ENCODE measurements at regions not wholly inside any gene's neighbourhood (a gene's known extent, or its start where the extent isn't known, plus 50 kb on each side); places are given as distances from the start of the nearest gene placed in this dataset.

DNA sequence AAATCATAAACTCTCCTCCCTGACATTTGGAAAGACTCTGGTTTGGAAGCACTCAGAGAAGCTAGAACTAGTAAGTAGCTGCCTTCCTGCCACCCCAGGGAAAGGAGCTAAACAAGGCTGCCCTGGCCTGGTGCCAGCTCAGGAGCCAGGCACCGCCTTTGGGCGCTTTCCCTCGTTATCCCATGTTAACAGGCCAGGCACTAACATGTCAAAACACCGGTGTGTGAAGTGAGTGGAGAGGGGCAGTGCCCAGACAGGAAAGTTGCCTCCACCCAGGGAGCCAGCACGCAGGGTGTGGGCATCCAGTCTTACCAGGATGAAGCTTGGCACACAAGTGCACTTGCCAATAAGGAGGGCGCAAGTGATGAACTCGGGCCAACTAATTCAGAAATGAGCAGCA, 346.8 kb downstream of the RRAGC start (continued):
- TF ChIP-seq ZFP3 (CRISPR knock-in tag; IDR thresholded peaks at IDR 0.05), result no peak
- no peak for TF ChIP-seq ESRRG (CRISPR knock-in tag; IDR thresholded peaks at IDR 0.05)
- TF ChIP-seq PPARA (CRISPR knock-in tag; IDR thresholded peaks at IDR 0.05; ENCODE audit: borderline replicate concordance), result no peak
- TF ChIP-seq BACH2 (CRISPR knock-in tag; IDR thresholded peaks at IDR 0.05; ENCODE audit: borderline replicate concordance), result no peak

DNA sequence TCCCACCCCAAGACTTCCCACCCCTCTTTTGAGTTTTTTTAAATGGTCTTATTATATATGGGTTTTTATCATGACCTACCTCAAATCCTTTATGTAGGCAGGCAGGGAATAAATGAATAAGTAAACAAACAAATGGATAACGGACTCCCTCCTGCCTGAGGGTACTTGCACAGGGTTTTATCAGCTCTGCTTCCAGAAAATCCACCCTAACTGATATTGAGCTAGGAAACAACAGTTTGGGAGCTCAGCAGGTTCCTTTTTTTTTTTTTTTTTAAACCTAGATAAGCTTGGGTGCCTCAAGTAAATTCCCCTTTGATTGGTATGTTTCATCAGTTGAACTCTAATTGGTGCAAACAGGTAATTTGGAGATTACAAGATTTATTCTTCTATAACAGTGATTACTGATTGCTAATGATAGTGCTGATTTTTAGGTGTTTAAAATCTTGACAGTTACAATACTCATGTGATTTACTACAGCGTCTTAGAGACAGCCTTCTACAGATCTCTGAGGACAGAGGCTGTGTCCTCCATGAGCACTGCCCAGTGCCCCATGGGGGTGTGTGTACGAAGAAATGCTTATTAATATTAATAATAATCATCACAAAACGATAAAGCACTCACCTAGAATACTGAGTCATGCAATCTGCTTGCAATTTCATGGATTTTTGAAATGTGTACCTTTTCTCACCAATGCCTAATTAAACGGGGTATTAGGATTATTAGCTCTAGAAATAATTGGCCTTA, 347.4 kb downstream of the RRAGC start:
- no peak for TF ChIP-seq ZNF70 (CRISPR knock-in tag; IDR thresholded peaks at IDR 0.05)
- no peak for TF ChIP-seq ARNTL (CRISPR knock-in tag; IDR thresholded peaks at IDR 0.05; ENCODE audit: borderline replicate concordance, low read depth)
- no peak for TF ChIP-seq TOX (CRISPR knock-in tag; IDR thresholded peaks at IDR 0.05; ENCODE audit: borderline replicate concordance)
- TF ChIP-seq, protein P1, sequence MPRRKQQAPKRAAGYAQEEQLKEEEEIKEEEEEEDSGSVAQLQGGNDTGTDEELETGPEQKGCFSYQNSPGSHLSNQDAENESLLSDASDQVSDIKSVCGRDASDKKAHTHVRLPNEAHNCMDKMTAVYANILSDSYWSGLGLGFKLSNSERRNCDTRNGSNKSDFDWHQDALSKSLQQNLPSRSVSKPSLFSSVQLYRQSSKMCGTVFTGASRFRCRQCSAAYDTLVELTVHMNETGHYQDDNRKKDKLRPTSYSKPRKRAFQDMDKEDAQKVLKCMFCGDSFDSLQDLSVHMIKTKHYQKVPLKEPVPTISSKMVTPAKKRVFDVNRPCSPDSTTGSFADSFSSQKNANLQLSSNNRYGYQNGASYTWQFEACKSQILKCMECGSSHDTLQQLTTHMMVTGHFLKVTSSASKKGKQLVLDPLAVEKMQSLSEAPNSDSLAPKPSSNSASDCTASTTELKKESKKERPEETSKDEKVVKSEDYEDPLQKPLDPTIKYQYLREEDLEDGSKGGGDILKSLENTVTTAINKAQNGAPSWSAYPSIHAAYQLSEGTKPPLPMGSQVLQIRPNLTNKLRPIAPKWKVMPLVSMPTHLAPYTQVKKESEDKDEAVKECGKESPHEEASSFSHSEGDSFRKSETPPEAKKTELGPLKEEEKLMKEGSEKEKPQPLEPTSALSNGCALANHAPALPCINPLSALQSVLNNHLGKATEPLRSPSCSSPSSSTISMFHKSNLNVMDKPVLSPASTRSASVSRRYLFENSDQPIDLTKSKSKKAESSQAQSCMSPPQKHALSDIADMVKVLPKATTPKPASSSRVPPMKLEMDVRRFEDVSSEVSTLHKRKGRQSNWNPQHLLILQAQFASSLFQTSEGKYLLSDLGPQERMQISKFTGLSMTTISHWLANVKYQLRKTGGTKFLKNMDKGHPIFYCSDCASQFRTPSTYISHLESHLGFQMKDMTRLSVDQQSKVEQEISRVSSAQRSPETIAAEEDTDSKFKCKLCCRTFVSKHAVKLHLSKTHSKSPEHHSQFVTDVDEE (CRISPR knock-in tag; IDR thresholded peaks at IDR 0.05), result no peak
- no peak for TF ChIP-seq OSR1 (CRISPR knock-in tag; IDR thresholded peaks at IDR 0.05)
- no peak for TF ChIP-seq ZNF8 (CRISPR knock-in tag; IDR thresholded peaks at IDR 0.05)
- TF ChIP-seq, protein P2, sequence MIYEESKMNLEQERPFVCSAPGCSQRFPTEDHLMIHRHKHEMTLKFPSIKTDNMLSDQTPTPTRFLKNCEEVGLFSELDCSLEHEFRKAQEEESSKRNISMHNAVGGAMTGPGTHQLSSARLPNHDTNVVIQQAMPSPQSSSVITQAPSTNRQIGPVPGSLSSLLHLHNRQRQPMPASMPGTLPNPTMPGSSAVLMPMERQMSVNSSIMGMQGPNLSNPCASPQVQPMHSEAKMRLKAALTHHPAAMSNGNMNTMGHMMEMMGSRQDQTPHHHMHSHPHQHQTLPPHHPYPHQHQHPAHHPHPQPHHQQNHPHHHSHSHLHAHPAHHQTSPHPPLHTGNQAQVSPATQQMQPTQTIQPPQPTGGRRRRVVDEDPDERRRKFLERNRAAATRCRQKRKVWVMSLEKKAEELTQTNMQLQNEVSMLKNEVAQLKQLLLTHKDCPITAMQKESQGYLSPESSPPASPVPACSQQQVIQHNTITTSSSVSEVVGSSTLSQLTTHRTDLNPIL (CRISPR knock-in tag; IDR thresholded peaks at IDR 0.05; ENCODE audit: low read depth), result no peak
- TF ChIP-seq ZNF565 (CRISPR knock-in tag; conservative IDR thresholded peaks at IDR 0.05; ENCODE audit: low read depth), result no peak
- TF ChIP-seq, protein P3, sequence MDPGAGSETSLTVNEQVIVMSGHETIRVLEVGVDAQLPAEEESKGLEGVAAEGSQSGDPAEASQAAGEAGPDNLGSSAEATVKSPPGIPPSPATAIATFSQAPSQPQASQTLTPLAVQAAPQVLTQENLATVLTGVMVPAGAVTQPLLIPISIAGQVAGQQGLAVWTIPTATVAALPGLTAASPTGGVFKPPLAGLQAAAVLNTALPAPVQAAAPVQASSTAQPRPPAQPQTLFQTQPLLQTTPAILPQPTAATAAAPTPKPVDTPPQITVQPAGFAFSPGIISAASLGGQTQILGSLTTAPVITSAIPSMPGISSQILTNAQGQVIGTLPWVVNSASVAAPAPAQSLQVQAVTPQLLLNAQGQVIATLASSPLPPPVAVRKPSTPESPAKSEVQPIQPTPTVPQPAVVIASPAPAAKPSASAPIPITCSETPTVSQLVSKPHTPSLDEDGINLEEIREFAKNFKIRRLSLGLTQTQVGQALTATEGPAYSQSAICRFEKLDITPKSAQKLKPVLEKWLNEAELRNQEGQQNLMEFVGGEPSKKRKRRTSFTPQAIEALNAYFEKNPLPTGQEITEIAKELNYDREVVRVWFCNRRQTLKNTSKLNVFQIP (CRISPR knock-in tag; IDR thresholded peaks at IDR 0.05; ENCODE audit: borderline replicate concordance, low read depth), result no peak
- TF ChIP-seq ZC3H10 (CRISPR knock-in tag; IDR thresholded peaks at IDR 0.05), result no peak
- no peak for TF ChIP-seq PPARA (CRISPR knock-in tag; IDR thresholded peaks at IDR 0.05; ENCODE audit: borderline replicate concordance)
- TF ChIP-seq, protein P4, sequence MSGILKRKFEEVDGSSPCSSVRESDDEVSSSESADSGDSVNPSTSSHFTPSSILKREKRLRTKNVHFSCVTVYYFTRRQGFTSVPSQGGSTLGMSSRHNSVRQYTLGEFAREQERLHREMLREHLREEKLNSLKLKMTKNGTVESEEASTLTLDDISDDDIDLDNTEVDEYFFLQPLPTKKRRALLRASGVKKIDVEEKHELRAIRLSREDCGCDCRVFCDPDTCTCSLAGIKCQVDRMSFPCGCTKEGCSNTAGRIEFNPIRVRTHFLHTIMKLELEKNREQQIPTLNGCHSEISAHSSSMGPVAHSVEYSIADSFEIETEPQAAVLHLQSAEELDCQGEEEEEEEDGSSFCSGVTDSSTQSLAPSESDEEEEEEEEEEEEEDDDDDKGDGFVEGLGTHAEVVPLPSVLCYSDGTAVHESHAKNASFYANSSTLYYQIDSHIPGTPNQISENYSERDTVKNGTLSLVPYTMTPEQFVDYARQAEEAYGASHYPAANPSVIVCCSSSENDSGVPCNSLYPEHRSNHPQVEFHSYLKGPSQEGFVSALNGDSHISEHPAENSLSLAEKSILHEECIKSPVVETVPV (CRISPR knock-in tag; IDR thresholded peaks at IDR 0.05), result no peak
- TF ChIP-seq BACH2 (CRISPR knock-in tag; IDR thresholded peaks at IDR 0.05; ENCODE audit: borderline replicate concordance), result no peak
- no peak for TF ChIP-seq CSDC2 (CRISPR knock-in tag; IDR thresholded peaks at IDR 0.05)
- no peak for TF ChIP-seq GLIS3 (CRISPR knock-in tag; IDR thresholded peaks at IDR 0.05)
- no peak for TF ChIP-seq TCF4 (CRISPR knock-in tag; IDR thresholded peaks at IDR 0.05; ENCODE audit: borderline replicate concordance)
- no peak for TF ChIP-seq SNAI2 (CRISPR knock-in tag; IDR thresholded peaks at IDR 0.05)
- TF ChIP-seq, protein P5, sequence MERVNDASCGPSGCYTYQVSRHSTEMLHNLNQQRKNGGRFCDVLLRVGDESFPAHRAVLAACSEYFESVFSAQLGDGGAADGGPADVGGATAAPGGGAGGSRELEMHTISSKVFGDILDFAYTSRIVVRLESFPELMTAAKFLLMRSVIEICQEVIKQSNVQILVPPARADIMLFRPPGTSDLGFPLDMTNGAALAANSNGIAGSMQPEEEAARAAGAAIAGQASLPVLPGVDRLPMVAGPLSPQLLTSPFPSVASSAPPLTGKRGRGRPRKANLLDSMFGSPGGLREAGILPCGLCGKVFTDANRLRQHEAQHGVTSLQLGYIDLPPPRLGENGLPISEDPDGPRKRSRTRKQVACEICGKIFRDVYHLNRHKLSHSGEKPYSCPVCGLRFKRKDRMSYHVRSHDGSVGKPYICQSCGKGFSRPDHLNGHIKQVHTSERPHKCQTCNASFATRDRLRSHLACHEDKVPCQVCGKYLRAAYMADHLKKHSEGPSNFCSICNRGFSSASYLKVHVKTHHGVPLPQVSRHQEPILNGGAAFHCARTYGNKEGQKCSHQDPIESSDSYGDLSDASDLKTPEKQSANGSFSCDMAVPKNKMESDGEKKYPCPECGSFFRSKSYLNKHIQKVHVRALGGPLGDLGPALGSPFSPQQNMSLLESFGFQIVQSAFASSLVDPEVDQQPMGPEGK (CRISPR knock-in tag; IDR thresholded peaks at IDR 0.05; ENCODE audit: borderline replicate concordance), result no peak
- no peak for TF ChIP-seq ZFP30 (CRISPR knock-in tag; IDR thresholded peaks at IDR 0.05)
- no peak for ATAC-seq

DNA sequence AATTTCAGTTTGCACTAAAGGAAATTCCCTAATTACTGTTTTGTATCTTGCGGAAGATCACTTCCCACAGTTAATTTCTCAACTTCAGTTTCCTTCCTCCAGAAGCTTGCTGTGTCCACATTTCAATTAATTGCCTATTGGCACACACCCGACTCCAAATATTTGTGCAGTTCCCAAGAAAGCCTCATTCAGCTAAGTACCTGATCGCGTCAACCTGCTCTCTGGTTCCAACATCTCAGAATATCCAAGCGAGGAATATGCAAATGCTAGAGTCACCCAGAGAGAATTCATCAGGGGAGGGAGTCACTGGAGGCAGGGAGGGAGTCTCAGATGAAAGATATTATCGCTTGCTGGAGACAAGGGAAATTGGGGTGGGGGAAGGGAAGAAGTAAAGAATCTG, 351.3 kb downstream of the RRAGC start:
- TF ChIP-seq, protein P3 (CRISPR knock-in tag; IDR thresholded peaks at IDR 0.05; ENCODE audit: borderline replicate concordance, low read depth), result no peak
- ATAC-seq, result no peak

All from SK-N-SH treated with all-trans-retinoic acid at 6 μM for 48 hours (cell line).